A549 (cell line): ENCODE measurements at regions not wholly inside any gene's neighbourhood (a gene's known extent, or its start where the extent isn't known, plus 50 kb on each side); places are given as distances from the start of the nearest gene placed in this dataset.

ENCODE experiments used
- ATAC-seq, 2 experiments: fragments of 200-7000 bp in 1 of 2; fragments of >200 bp in 1 of 2; cut with Nextera tagmentation in 1 of 2; cut with Tn5 transposase in 1 of 2; 3 replicates each; pipeline versions ENCODE4 v1.8.0 to v1.9.1; 2018 to 2020; ENCODE audit warnings: mild to moderate bottlenecking in 1 of 2, moderate library complexity in 1 of 2
- CTCF ChIA-PET: fragments of 300-600 bp; sonication (Branson Sonifier 250); formaldehyde crosslinking; extraction: SDS; loops from one replicate; lab custom pipeline; 2021; ENCODE audit warnings: antibody characterized with exemption, inconsistent platforms; lab: Yijun Ruan, JAX
- POLR2A ChIA-PET: fragments of 350-600 bp; formaldehyde crosslinking; extraction: SDS; loops from one replicate; lab custom pipeline; 2021; ENCODE audit warnings: antibody characterized with exemption, inconsistent platforms; lab: Yijun Ruan, JAX
- DNase-seq, 2 experiments: peaks; one replicate each; pipeline versions ENCODE4 v3.0.0 to v3.0.0-alpha.2; 2011 to 2016; ENCODE audit warnings: low read depth in 1 of 2, low spot score in 1 of 2
- FAIRE-seq: peaks from 2 replicates; lab custom pipeline; 2011; peaks lifted over from hg19 to GRCh38; lab: Jason Lieb, UNC
- H3K27ac ChIP-seq, 2 experiments: fragments of >200 bp; sonication (Bioruptor Twin); formaldehyde crosslinking; 3 replicates each; pipeline ENCODE4 v1.5.1; 2016 to 2017
- H3K4me1 ChIP-seq: fragments of >200 bp; sonication (Bioruptor Twin); formaldehyde crosslinking; 3 replicates; pipeline ENCODE4 v1.6.1; 2016
- H3K4me2 ChIP-seq: fragments of >200 bp; sonication (Bioruptor Twin); formaldehyde crosslinking; 3 replicates; pipeline ENCODE4 v1.6.1; 2016
- H3K4me3 ChIP-seq: fragments of >200 bp; sonication (Bioruptor Twin); formaldehyde crosslinking; 3 replicates; pipeline ENCODE4 v1.5.1; 2016
- H3K9me3 ChIP-seq: fragments of >200 bp; sonication (Bioruptor Twin); formaldehyde crosslinking; 3 replicates; pipeline ENCODE4 v1.6.1; 2016
- BCL3 ChIP-seq: fragments of >200 bp; sonication (Bioruptor Twin); formaldehyde crosslinking; IDR thresholded peaks from 3 replicates; pipeline ENCODE4 v1.6.1; 2016
- CHD4 ChIP-seq: fragments of 200-600 bp; sonication (generic); IDR thresholded peaks from 2 replicates; pipeline ENCODE4 v1.6.1; 2016; ENCODE audit warnings: antibody characterized with exemption, mild to moderate bottlenecking, borderline replicate concordance
- CTCF ChIP-seq: fragments of >200 bp; sonication (Bioruptor Twin); formaldehyde crosslinking; IDR thresholded peaks from 3 replicates; pipeline ENCODE4 v1.5.1; 2016
- E2F6 ChIP-seq: IDR thresholded peaks from 2 replicates; pipeline ENCODE4 v1.6.1; 2012; ENCODE audit warnings: low read depth, borderline replicate concordance
- ESRRA ChIP-seq: fragments of 150-350 bp; IDR thresholded peaks from 2 replicates; pipeline ENCODE4 v1.6.1; 2014; ENCODE audit warnings: mild to moderate bottlenecking, low read length, borderline replicate concordance
- FOSB ChIP-seq: fragments of 250-450 bp; sonication (Bioruptor Pico); IDR thresholded peaks from 2 replicates; pipeline ENCODE4 v1.5.0; 2020; ENCODE audit warnings: mild to moderate bottlenecking, moderate library complexity
- HEYL ChIP-seq: fragments of 250-450 bp; sonication (Bioruptor Pico); IDR thresholded peaks from 2 replicates; pipeline ENCODE4 v1.8.0; 2021; ENCODE audit warnings: mild to moderate bottlenecking, moderate library complexity
- HOXA7 ChIP-seq: fragments of 250-450 bp; sonication (Bioruptor Pico); IDR thresholded peaks from 2 replicates; pipeline ENCODE4 v1.5.0; 2020; ENCODE audit warnings: mild to moderate bottlenecking, moderate library complexity
- HOXB13 ChIP-seq: fragments of 250-450 bp; sonication (Bioruptor Pico); IDR thresholded peaks from 2 replicates; pipeline ENCODE4 v1.5.0; 2020; ENCODE audit warnings: low read depth, mild to moderate bottlenecking, moderate library complexity
- JUN ChIP-seq, 2 experiments: fragments of >200 bp; sonication (Bioruptor Twin); formaldehyde crosslinking; IDR thresholded peaks; 2 replicates in 1 of 2; 3 replicates in 1 of 2; pipeline ENCODE4 v1.6.1; 2016 to 2017
- JUNB ChIP-seq: fragments of >200 bp; sonication (Bioruptor Twin); formaldehyde crosslinking; IDR thresholded peaks from 2 replicates; pipeline ENCODE4 v1.6.1; 2016
- KDM1A ChIP-seq: fragments of 200-600 bp; sonication (generic); IDR thresholded peaks from 2 replicates; pipeline ENCODE4 v1.6.1; 2016; ENCODE audit warnings: low read depth, mild to moderate bottlenecking
- KDM5A ChIP-seq: fragments of 200-600 bp; sonication (generic); IDR thresholded peaks from 2 replicates; pipeline ENCODE4 v1.6.1; 2016; ENCODE audit warnings: antibody characterized with exemption, mild to moderate bottlenecking
- MAFK ChIP-seq: fragments of 450-650 bp; IDR thresholded peaks from 2 replicates; pipeline ENCODE4 v1.6.1; 2014; ENCODE audit not compliant: partially characterized antibody
- NFE2L2 ChIP-seq: fragments of 150-350 bp; conservative IDR thresholded peaks from 2 replicates; pipeline ENCODE4 v1.6.1; 2014; ENCODE audit warnings: low read length
- NPAS2 ChIP-seq: fragments of 250-450 bp; sonication (Bioruptor Pico); IDR thresholded peaks from 2 replicates; pipeline ENCODE4 v1.8.0; 2022; ENCODE audit warnings: mild to moderate bottlenecking, moderate library complexity, borderline replicate concordance
- NR3C1 ChIP-seq: fragments of >200 bp; sonication (Bioruptor Twin); formaldehyde crosslinking; IDR thresholded peaks from 3 replicates; pipeline ENCODE4 v1.6.1; 2017
- PHF8 ChIP-seq: fragments of 200-600 bp; sonication (generic); IDR thresholded peaks from 2 replicates; pipeline ENCODE4 v1.6.1; 2016; ENCODE audit warnings: low read depth, mild to moderate bottlenecking, antibody characterized with exemption, moderate library complexity, borderline replicate concordance
- POLR2A ChIP-seq: IDR thresholded peaks from 2 replicates; pipeline ENCODE4 v1.6.1; 2012; ENCODE audit warnings: mild to moderate bottlenecking, low read length
- POLR2AphosphoS2 ChIP-seq: conservative IDR thresholded peaks from 2 replicates; pipeline ENCODE4 v1.6.1; 2012; ENCODE audit warnings: low read length, improper control_type of control experiment, inconsistent platforms
- RARB ChIP-seq: fragments of 250-450 bp; sonication (Bioruptor Pico); IDR thresholded peaks from 2 replicates; pipeline ENCODE4 v1.8.0; 2021; ENCODE audit warnings: mild to moderate bottlenecking, moderate library complexity
- RNF2 ChIP-seq: fragments of 200-600 bp; sonication (generic); IDR thresholded peaks from 2 replicates; pipeline ENCODE4 v1.6.1; 2016; ENCODE audit warnings: low read depth, mild to moderate bottlenecking, antibody characterized with exemption, moderate library complexity, borderline replicate concordance
- TFCP2L1 ChIP-seq: fragments of 250-450 bp; sonication (Bioruptor Pico); IDR thresholded peaks from 2 replicates; pipeline ENCODE4 v1.5.0; 2021; ENCODE audit warnings: mild to moderate bottlenecking
- TP53 ChIP-seq: fragments of 250-450 bp; sonication (Bioruptor Pico); IDR thresholded peaks from 2 replicates; pipeline ENCODE4 v1.5.0; 2021; ENCODE audit warnings: mild to moderate bottlenecking, moderate library complexity
- ZNF302 ChIP-seq: fragments of 250-450 bp; sonication (Bioruptor Pico); IDR thresholded peaks from 2 replicates; pipeline ENCODE4 v1.9.0; 2021; ENCODE audit warnings: inconsistent platforms, mild to moderate bottlenecking, moderate library complexity
- WGBS: methylation state at CpG from one replicate; pipeline ENCODE4 v1.1.6; 2017; ENCODE audit errors: missing lambda C conversion rate; 5-methylcytosine and 5-hydroxymethylcytosine counted together
- TF ChIP-seq, protein P1 (sequence below): IDR thresholded peaks from 2 replicates; pipeline ENCODE4 v1.6.1; 2012
- TF ChIP-seq, protein P2 (sequence below): fragments of >200 bp; sonication (Bioruptor Twin); formaldehyde crosslinking; IDR thresholded peaks from 2 replicates; pipeline ENCODE4 v1.6.1; 2016

DNA sequence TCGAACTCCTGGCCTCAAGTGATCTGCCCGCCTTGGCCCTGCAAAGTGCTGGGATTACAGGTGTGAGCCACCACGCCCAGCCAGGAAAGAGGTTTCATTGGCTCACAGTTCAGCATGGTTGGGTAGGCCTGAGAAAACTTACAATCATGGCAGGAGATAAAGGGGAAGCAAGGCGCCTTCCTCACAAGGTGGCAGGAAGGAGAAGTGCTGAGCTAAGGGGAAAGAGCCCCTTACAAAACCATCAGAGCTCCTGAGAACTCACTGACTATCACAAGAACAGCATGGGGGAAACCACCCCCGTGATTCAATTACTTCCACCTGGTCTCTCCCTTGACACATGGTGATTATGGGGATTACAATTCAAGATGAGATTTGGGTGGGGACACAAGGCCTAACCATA lies 411.7 kb upstream of the ZFHX3 start:
- DNase-seq (no peak), ATAC-seq (no peak), FAIRE-seq (no peak)
- POLR2A ChIA-PET: no interaction called here
- Histone ChIP-seq H3K9me3 (0 out of 3 replicates have a peak, but pooled peaks cover 7% of the 10 kb centered on the region), H3K4me2 (no peak overlapping the region), H3K4me1 (no peaks in the 10 kb centered on the region), H3K4me3 (no peak overlapping the region), H3K27ac (no peak overlapping the region)
- TF ChIP-seq PHF8 (no peak), FOSB (CRISPR knock-in tag) (no peak), MAFK (peak; percentile 42)
- TF ChIP-seq, protein P1, sequence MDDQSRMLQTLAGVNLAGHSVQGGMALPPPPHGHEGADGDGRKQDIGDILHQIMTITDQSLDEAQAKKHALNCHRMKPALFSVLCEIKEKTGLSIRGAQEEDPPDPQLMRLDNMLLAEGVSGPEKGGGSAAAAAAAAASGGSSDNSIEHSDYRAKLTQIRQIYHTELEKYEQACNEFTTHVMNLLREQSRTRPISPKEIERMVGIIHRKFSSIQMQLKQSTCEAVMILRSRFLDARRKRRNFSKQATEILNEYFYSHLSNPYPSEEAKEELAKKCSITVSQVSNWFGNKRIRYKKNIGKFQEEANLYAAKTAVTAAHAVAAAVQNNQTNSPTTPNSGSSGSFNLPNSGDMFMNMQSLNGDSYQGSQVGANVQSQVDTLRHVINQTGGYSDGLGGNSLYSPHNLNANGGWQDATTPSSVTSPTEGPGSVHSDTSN: no peak
- 11% methylated on average over 5 of the region's 5 CpGs for WGBS
- CTCF ChIA-PET: no interaction called here

DNA sequence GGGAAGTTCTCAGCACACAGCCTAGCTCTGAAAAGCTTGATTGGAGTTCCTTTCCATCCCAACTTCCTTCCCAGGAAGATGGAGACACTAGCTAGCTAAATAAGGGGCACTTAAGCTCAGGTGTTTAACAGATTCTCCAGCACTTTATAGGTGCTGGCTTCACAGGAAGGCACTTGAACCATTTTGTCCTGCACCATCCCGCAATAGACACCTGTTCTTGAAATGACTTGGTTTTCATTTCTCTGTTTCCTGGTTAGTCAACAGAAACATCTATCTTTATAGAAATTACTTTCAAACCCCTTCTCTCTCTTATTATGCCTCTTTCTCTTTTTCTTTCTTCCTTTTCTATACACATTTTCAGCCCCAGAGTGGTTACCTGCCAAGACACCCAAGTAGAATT lies 409.9 kb upstream of the ZFHX3 start:
- 34% methylated on average over 1 of the region's 1 CpG for WGBS

GRCh38 chr16:73448970-73449369 lies 401.0 kb upstream of the ZFHX3 start:
- ChIA-PET CTCF (interaction anchor here (0.6 kb wide), 1 partner anchor 33 kb away, joined by 3 read pairs; no protein-coding TSS in a partner anchor), POLR2A (no interaction called here)
- 30% methylated on average over 3 of the region's 3 CpGs for WGBS
- FAIRE-seq (no peak), DNase-seq (no peak), ATAC-seq (no peak)
- Histone ChIP-seq H3K9me3 (peaks cover 37% of the 10 kb centered on the region), H3K4me3 (no peak overlapping the region), H3K27ac (no peak overlapping the region), H3K4me2 (no peak overlapping the region), H3K4me1 (no peaks in the 10 kb centered on the region)
- TF ChIP-seq, protein P2, sequence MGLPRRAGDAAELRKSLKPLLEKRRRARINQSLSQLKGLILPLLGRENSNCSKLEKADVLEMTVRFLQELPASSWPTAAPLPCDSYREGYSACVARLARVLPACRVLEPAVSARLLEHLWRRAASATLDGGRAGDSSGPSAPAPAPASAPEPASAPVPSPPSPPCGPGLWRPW: no peak
- no peak for TF ChIP-seq TFCP2L1 (CRISPR knock-in tag)
- TF ChIP-seq ESRRA: no peak
- no peak for TF ChIP-seq POLR2AphosphoS2
- no peak for TF ChIP-seq JUNB
- no peak for TF ChIP-seq JUN (IDR thresholded peaks at IDR 0.05)
- no peak for TF ChIP-seq RNF2
- no peak for TF ChIP-seq NR3C1
- no peak for TF ChIP-seq KDM5A
- TF ChIP-seq CTCF: no peak
- TF ChIP-seq RARB (CRISPR knock-in tag): no peak
- no peak for TF ChIP-seq TP53
- TF ChIP-seq KDM1A: no peak
- no peak for TF ChIP-seq HOXA7 (CRISPR knock-in tag)
- no peak for TF ChIP-seq E2F6
- no peak for TF ChIP-seq HEYL (CRISPR knock-in tag)
- no peak for TF ChIP-seq HOXB13 (CRISPR knock-in tag)

More for the DNA sequence above, 409.9 kb upstream of the ZFHX3 start:
- Histone ChIP-seq H3K9me3 (peaks cover 11% of the 10 kb centered on the region; the same call in 2 of the 3 replicates), H3K4me3 (no peak overlapping the region), H3K4me2 (no peak overlapping the region), H3K27ac (no peak overlapping the region), H3K4me1 (no peaks in the 10 kb centered on the region)
- DNase-seq (no peak), ATAC-seq (no peak), FAIRE-seq (no peak)
- TF ChIP-seq FOSB (CRISPR knock-in tag) (no peak), NPAS2 (CRISPR knock-in tag) (no peak), POLR2A (no peak), HEYL (CRISPR knock-in tag) (no peak), TFCP2L1 (CRISPR knock-in tag) (no peak), ZNF302 (no peak), NFE2L2 (no peak), BCL3 (no peak), TP53 (no peak), CHD4 (no peak)
- CTCF ChIA-PET: interaction anchor here (0.7 kb wide), 1 partner anchor 8 kb away, joined by 3 read pairs; no protein-coding TSS in a partner anchor
- POLR2A ChIA-PET: no interaction called here
